ENCODE measurements at regions not wholly inside any gene's neighbourhood (a gene's known extent, or its start where the extent isn't known, plus 50 kb on each side); places are given as distances from the start of the nearest gene placed in this dataset.
A peak's percentile ranks its signal among the peaks of the same experiment; 100 is the strongest.

- peak; percentile 87 for DNase-seq (ENCODE audit: low spot score)
These were observed 482.6 kb downstream of the ZNF608 start for GRCh38 chr5:124263680-124264491.

GRCh38 chr5:124262991-124263571 is 483.4 kb downstream of the ZNF608 start:
- no peak for DNase-seq (ENCODE audit: low spot score)

DNA sequence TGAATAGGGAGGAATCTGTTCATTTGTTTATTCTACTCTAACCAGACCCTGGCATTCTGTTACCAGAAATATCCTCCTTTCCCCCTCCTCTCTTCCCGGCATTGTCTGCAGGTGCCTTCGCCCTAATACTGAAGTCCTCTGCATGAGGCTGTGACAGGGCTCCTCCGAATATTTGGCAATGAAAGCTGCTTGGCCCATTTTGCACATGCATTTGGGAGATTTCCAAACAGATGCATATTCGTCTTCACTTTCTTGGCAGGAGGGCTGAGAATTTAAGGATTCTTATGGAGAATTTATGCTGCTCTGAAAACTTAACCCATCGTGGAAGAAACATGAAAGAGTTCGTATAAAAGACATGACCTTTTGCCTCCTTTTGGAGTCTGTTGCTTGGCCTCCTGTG is 484.0 kb downstream of the ZNF608 start:
- DNase-seq (ENCODE audit: low spot score) = no peak

GRCh38 chr5:124261848-124262247 is 484.6 kb downstream of the ZNF608 start:
- no peak for DNase-seq (ENCODE audit: low spot score)

GRCh38 chr5:124260921-124261515 is 485.4 kb downstream of the ZNF608 start:
- no peak for DNase-seq (ENCODE audit: low spot score)

GRCh38 chr5:124259017-124259416 is 487.4 kb downstream of the ZNF608 start:
- DNase-seq (ENCODE audit: low spot score) = no peak

DNA sequence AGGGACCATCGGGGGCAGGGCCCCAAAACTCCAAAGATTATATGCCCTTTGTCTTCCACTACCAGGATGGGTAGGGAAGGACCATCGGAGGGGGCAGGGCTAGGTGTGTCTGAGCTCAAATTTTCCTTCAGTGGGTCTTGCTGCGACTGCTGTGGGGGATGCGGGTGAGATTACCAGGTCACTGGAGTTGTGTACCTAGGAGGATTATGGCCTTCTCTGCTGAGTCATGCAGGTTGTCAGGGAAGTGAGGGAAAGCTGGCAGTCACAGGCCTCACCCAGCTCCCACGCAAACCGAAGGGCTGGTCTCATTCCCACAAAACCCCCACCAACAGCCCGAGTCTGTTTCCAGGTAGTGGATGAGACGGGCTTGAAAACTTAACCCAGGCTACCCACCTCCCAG is 489.4 kb downstream of the ZNF608 start:
- DNase-seq (ENCODE audit: low spot score) = no peak

DNA sequence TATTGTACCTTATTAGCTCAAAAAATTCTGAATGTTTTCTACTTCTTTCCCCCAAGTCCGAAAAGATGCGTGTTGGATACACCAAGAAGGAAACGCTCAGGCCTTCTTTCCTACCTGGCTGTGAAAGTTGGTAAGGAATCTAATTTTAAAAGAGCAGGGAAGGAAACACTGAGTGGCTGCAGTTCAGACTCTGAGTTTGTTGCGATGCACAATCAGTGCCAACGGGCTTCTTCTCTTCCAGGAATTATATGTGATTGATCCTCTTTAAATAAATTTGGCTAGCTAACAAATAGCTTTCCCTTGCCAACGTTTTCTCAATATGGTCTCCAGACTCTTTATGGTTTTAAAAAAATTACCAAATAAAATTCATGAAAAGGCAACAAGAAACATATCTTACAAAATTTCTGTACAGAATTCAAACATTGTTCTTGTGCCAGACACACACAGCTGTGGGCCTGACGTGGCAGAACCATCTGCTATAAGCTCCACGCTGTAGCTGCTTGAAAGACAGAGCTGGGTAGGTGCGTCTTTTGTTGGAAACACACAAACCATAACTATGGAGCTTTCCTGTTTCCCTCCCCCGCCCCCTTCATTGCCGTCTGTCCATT is 493.1 kb downstream of the ZNF608 start:
- peak; percentile 65 for DNase-seq (ENCODE audit: low spot score)

- no peak for DNase-seq (ENCODE audit: low spot score)
These were observed 493.7 kb downstream of the ZNF608 start for GRCh38 chr5:124252747-124253146.

GRCh38 chr5:124252191-124252638 is 494.2 kb downstream of the ZNF608 start:
- no peak for DNase-seq (ENCODE audit: low spot score)

DNA sequence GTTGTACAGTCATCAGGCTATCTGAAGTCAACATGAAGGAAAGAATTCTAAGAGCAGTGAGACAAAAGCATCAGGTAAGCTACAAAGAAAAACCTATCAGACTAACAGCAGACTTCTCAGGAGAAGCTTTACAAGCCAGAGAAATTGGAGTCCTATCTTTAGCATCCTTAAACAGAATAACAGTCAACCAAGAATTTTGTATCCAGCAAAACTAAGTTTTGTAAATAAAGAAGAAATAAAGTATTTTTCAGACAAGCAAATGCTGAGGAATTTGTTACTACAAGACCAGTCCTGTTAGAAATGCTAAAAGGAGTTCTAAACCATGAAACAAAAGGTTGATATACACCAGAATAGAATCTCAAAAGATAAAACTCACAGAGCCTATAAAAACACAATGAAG is 501.2 kb downstream of the ZNF608 start:
- DNase-seq (ENCODE audit: low spot score) = no peak

DNA sequence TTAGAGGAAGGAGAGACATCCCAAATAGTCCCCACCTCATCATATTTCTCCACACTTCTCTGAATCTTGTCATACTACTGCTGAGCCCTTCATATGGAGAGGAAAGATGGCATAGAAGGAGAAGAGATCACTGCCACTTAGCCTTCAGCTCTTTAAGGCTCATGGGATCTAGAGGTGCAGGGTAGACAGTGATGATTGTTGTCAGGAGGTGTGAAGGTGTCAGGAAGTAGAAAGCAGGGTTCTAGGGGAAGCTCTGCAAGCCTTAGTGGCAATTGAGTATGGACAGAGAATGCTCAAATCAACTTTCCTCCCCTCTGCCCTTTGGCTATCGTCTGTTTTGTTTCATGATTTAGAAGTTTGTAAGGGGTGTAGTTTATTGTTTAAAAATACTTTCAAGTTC is 505.7 kb downstream of the ZNF608 start:
- no peak for DNase-seq (ENCODE audit: low spot score)

DNA sequence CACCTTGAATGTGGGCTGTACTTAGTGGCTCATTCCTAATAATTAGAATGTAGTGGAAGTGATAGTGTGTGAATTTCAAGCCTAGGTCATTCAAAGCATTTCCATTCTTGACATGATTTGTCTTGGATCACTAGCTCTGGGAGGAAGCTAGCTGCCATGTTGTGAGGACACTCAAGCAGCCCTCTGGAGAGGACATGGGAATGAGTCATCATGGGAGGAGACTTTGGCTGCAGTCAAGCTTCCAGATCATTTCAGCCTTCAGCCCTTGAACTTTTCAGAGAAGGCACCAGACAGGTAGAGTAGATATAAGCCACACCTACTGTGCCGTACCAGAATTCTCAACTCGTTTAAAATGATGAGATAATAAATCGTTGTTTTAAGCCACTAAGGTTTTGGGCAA is 506.9 kb downstream of the ZNF608 start:
- no peak for DNase-seq (ENCODE audit: low spot score)

DNA sequence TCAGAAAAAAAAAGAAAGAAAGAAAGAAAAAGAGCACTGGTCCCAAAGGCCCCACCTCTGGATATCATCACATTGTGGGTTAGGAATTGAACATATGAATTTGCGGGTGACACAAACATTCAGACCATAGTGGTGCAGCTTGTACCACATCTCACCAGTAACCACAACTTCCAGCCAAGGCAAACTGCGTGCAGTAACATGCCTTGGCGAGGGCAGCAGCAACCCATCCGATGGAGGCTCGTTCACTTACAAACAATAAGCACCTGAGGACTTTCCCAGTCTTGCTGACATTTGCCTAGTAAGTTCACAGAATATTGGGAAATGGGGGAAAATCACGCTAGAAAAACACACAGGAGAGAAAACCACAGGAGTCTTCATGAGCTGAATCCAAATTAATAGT is 508.1 kb downstream of the ZNF608 start:
- DNase-seq (ENCODE audit: low spot score) = no peak

DNA sequence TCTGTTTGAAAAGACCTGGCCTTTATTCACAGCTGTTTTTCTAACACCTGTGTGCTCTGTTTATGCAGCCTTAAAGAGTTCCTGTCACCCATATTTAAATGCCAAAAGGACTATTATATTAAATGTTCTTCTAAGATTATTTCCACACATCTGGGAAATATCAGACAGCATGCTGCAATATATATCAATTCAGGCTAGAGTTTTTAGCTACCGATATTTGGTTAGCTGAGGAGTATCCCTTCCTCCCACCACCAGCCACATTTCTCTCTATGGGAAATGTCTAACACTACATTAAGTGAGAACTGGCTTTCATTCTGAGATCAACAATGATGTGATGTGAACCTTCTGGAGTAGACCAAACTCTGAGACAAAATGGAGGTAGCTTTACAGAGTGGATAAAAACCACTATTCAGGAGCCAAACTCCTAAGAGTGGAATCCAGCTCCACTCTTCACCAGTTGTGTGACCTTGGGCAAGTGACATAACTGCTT is 509.2 kb downstream of the ZNF608 start:
- no peak for DNase-seq (ENCODE audit: low spot score)

DNA sequence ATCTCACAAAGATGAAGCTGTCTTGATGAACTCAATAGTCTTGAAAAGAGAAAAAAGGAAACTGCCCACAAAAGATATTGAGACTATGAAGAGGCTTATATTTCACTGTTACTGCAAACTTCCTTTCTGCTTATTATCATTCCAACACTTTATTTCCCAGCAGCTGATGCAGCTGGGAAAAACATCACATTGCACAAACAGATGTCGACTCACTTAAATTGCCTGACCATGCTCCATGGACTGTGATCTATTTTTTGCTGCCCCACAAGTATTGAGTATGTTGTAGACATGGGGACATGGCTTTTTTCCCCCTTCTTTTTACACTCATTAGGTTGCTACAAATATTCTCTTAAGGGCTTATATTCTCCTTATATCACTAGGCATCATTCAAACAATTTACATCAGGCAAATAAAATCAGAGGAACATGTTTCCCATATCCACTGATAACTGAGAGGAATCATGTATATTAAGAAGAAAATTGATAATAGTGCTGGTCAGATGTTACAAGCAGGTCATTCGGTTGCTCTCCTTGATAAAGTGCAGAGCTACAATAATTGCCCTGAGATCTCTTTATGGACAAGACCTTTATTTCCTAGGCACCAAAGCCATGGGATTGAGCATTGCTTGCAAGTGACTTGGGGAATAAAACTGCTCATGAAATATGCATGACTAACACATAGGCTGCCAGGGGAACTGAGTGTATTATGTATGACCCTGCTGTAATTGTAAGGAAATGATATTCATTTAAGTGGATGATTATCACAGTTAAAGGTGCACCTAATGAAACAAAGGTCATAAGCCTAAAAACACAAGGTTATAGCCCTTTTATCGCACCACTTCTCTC is 509.9 kb downstream of the ZNF608 start:
- peak; percentile 65 for DNase-seq (ENCODE audit: low spot score)

DNA sequence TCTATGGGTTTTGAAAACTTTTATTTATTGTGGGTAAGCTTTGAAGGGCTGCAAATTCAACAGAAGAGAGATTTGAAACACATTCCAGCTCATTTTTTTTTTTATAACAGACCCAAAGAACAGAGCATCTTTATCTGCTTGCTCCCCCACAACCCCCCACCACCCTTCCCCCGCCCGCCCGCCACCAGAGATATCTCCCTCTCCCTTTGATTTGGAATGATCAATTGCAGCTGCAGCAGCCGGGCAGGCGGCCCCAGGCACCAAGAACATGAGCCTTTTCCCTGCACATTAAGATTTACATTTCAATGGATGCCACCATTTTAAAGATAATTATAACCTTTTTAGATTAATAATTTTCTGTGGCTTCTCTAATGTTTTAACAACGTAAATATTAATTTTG is 510.9 kb downstream of the ZNF608 start:
- peak; percentile 79 for DNase-seq (ENCODE audit: low spot score)

DNA sequence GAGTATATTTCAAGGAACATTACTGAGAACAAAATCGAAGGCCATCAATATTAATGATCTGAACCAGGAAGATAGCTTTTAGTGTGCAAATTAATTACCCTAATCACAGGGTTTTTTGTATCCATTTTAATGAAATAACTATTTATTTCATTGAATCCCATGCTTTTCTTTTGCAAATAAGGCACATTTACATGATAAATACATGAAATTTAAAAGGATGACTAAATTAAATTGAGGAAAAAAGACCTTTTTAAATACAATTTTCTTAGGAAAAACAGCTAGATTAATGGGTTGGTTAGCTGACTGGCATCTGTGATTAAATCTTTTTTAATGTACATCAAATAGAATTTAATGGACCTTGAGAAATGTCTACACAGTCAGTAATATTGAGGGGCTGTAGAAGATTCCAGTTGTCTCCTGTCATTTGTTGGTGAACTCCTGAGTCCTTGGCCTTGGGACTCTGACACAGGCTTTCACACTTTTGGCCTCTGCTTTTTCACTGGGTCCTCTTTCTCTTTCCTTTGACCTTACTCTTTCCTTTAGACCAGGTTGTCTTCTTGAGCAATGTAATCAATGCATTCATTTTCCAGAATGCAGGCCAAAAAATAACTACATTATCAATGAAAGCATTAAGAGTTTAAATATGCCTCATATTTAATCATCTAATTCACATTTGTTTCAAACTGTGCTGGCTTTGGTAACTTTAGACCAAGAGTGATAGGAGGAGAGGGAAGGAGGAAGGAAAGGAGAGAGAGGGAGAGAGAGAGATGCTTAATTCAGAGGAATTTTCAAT is 511.5 kb downstream of the ZNF608 start:
- no peak for DNase-seq (ENCODE audit: low spot score)

DNA sequence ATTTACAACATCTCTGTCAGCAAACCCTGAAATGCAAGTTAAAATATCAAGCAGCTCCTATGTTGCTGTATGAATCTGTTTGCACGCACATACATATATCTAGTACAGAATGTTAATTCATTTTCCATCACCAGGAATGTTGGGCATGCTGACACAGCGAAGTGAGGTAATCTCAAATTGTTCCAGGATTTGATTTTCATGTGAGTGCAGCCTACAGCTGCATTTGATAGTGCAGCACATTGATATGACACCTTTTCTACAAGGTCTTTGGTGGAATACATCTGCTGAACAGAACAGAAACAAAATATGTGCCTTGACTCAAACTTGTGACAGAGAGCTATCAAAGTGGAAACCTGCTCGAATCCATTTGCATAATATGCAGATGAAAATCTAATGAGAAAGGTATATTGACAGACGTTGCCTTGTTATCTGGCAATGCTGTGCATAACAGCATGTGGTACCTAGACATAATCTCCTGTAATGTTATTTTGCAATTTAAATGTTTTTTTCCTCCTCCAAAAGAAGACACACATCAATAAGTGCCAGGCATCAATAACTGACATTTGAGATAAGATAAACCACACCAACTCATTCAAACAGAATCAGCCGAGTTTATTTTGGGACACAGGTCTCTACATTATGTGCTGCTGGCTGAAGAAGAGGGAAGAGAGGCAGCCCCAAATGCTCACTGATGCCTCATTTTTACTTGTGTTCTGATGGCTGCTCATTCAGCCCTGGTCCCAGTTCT is 512.2 kb downstream of the ZNF608 start:
- DNase-seq (ENCODE audit: low spot score) = no peak

DNA sequence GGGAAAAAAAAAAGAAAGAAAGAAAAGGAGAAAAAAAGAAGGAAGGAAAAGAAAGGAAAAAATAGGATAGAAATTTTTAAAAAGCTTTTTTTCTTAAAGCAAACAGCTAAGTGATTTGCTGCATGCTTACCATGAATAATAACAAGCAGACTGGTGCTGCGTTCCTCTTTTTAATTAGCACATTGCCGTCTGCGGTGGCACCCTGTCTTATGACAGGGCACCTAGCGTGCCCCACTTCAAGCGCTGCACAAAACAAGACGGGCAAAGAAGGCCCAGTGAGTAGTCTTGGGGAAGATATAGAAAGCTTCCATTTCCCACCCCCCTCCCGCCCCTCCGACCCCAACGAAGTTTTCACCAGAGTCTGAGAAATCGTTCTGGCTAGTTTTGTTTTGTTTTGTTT is 513.9 kb downstream of the ZNF608 start:
- DNase-seq (ENCODE audit: low spot score) = no peak

All from putamen (tissue), 1 donor.